ENCODE measurements at regions not wholly inside any gene's neighbourhood (a gene's known extent, or its start where the extent isn't known, plus 50 kb on each side); places are given as distances from the start of the nearest gene placed in this dataset.

DNA sequence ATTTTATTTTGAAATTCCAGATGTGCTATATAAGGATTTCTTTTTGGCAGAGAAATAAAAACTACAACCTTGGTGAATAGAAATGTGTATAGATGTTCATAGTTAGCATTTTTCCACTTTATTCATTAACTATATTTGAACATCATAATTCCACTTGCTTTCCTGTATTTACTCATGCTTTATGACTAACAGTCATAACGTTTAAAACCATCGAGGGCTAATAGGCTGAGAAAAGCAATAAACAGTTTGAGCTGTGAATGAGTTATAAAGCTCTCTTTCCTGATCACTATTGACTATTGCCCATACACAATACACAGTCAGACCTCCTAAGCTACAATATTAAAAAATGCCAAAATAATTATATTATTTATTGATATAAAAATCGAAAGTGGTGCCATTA lies 502.1 kb upstream of the RASGRP1 start:
- TF ChIP-seq, protein P1, sequence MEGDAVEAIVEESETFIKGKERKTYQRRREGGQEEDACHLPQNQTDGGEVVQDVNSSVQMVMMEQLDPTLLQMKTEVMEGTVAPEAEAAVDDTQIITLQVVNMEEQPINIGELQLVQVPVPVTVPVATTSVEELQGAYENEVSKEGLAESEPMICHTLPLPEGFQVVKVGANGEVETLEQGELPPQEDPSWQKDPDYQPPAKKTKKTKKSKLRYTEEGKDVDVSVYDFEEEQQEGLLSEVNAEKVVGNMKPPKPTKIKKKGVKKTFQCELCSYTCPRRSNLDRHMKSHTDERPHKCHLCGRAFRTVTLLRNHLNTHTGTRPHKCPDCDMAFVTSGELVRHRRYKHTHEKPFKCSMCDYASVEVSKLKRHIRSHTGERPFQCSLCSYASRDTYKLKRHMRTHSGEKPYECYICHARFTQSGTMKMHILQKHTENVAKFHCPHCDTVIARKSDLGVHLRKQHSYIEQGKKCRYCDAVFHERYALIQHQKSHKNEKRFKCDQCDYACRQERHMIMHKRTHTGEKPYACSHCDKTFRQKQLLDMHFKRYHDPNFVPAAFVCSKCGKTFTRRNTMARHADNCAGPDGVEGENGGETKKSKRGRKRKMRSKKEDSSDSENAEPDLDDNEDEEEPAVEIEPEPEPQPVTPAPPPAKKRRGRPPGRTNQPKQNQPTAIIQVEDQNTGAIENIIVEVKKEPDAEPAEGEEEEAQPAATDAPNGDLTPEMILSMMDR (IDR thresholded peaks at IDR 0.05; ENCODE audit: extremely low read depth in 1 of 2, insufficient read depth in 1 of 2, low read depth in 1 of 2, low read length in 2 of 2): no peak
- TF ChIP-seq EZH2 (IDR thresholded peaks at IDR 0.05; ENCODE audit: borderline replicate concordance, low read depth, low read length, severe bottlenecking) (no peak), POLR2AphosphoS5 (IDR thresholded peaks at IDR 0.05; ENCODE audit: insufficient read depth, low read depth, low read length) (no peak), POLR2A (IDR thresholded peaks at IDR 0.05; ENCODE audit: low read depth, low read length) (no peak), GATA2 (IDR thresholded peaks at IDR 0.05; ENCODE audit: insufficient read depth, insufficient read length, low read depth, low read length) (no peak), JUN (IDR thresholded peaks at IDR 0.05; ENCODE audit: borderline replicate concordance, insufficient read depth, insufficient read length, low read depth) (no peak)

Data from endothelial cell of umbilical vein (primary cell).